Endothelial cell of umbilical vein (primary cell): ENCODE measurements at regions not wholly inside any gene's neighbourhood (a gene's known extent, or its start where the extent isn't known, plus 50 kb on each side); places are given as distances from the start of the nearest gene placed in this dataset.

ENCODE experiments used
- BruUV-seq: library from RNA; stranded (reverse); fragments of 400-500 nt; replicated peaks from 2 replicates; lab custom pipeline; 2021; lab: Mats Ljungman, UMichigan
- CTCF ChIA-PET: fragments of 300-600, 350-600 bp; sonication (Branson Sonifier 250); formaldehyde crosslinking; loops from one replicate; lab custom pipeline; 2021; ENCODE audit warnings: antibody characterized with exemption, inconsistent platforms; lab: Charles Lee
- POLR2A ChIA-PET: fragments of 300-600, 350-600 bp; sonication (Branson Sonifier 250); formaldehyde crosslinking; loops from one replicate; lab custom pipeline; 2021; ENCODE audit warnings: antibody characterized with exemption, inconsistent platforms; lab: Charles Lee
- DNase-seq: peaks from one replicate; pipeline ENCODE4 v3.0.0-alpha.2; 2011; ENCODE audit warnings: low read depth, low spot score
- FAIRE-seq: peaks from 2 replicates; lab custom pipeline; 2011; peaks lifted over from hg19 to GRCh38; lab: Jason Lieb, UNC
- H2AFZ ChIP-seq: 2 replicates; pipeline ENCODE4 v1.6.0; 2012; ENCODE audit warnings: low read depth, low read length, control low read depth, inconsistent platforms
- H3K27ac ChIP-seq: 2 replicates; pipeline ENCODE4 v1.5.1; 2011; ENCODE audit warnings: low read depth, mild to moderate bottlenecking, control low read depth, low read length, moderate library complexity; ENCODE audit not compliant: insufficient read depth
- H3K27me3 ChIP-seq, 2 experiments: 2 replicates each; pipeline versions ENCODE4 v1.6.0 to v1.6.1; 2011; ENCODE audit warnings: low read length in 2 of 2, mixed read lengths in 1 of 2; ENCODE audit not compliant: control insufficient read depth in 2 of 2, insufficient read depth in 2 of 2
- H3K36me3 ChIP-seq, 2 experiments: 2 replicates in 1 of 2; 3 replicates in 1 of 2; pipeline ENCODE4 v1.5.1; 2011; ENCODE audit warnings: low read length in 2 of 2, mild to moderate bottlenecking in 1 of 2, moderate library complexity in 1 of 2; ENCODE audit not compliant: control insufficient read depth in 2 of 2, insufficient read depth in 2 of 2; ENCODE audit errors: extremely low read depth in 1 of 2
- H3K4me1 ChIP-seq: 3 replicates; pipeline ENCODE4 v1.5.1; 2011; ENCODE audit warnings: mild to moderate bottlenecking, low read length; ENCODE audit not compliant: control insufficient read depth, insufficient read depth; ENCODE audit errors: extremely low read depth
- H3K4me2 ChIP-seq: 2 replicates; pipeline ENCODE4 v1.6.1; 2011; ENCODE audit warnings: low read length, control low read depth, mixed read lengths; ENCODE audit not compliant: insufficient read depth
- H3K4me3 ChIP-seq, 3 experiments: fragments of 200-600 bp in 1 of 3; sonication (generic), shearing (Covaris generic) in 1 of 3; replicated peaks in 1 of 3; 2 replicates each; pipeline ENCODE4 v1.5.1; 2011 to 2016; ENCODE audit warnings: control low read depth in 3 of 3, low read length in 3 of 3, mild to moderate bottlenecking in 2 of 3, inconsistent platforms in 1 of 3, low read depth in 1 of 3, moderate library complexity in 1 of 3; ENCODE audit not compliant: insufficient read depth in 1 of 3
- H3K79me2 ChIP-seq: 2 replicates; pipeline ENCODE4 v1.6.0; 2012; ENCODE audit warnings: low read length, inconsistent platforms; ENCODE audit not compliant: control insufficient read depth, insufficient read depth
- H3K9ac ChIP-seq: replicated peaks from 2 replicates; pipeline ENCODE3; 2011; ENCODE audit warnings: low read length, control low read depth; ENCODE audit not compliant: insufficient read depth; ENCODE audit errors: extremely low read depth
- H3K9me1 ChIP-seq: replicated peaks from 3 replicates; pipeline ENCODE4 v1.6.0; 2011; ENCODE audit warnings: mild to moderate bottlenecking, low read length; ENCODE audit not compliant: control insufficient read depth, insufficient read depth; ENCODE audit errors: extremely low read depth
- H3K9me3 ChIP-seq: replicated peaks from 2 replicates; pipeline ENCODE4 v1.5.1; 2012; ENCODE audit warnings: low read length, inconsistent platforms; ENCODE audit not compliant: control insufficient read depth, insufficient read depth
- H4K20me1 ChIP-seq: replicated peaks from 2 replicates; pipeline ENCODE3; 2011; ENCODE audit warnings: mild to moderate bottlenecking, low read length; ENCODE audit not compliant: control insufficient read depth, insufficient read depth; ENCODE audit errors: extremely low read depth
- CTCF ChIP-seq, 2 donors: IDR thresholded peaks; 1 replicate in 1 of 2; 2 replicates in 1 of 2; pipeline ENCODE4 v1.5.1; 2011; ENCODE audit warnings: low read length in 2 of 2, mild to moderate bottlenecking in 2 of 2, moderate library complexity in 2 of 2, control low read depth in 1 of 2, inconsistent platforms in 1 of 2, low read depth in 1 of 2; ENCODE audit not compliant: insufficient read depth in 1 of 2; ENCODE audit errors: extremely low read depth in 1 of 2
- FOS ChIP-seq: IDR thresholded peaks from 2 replicates; pipeline ENCODE4 v1.6.1; 2011; ENCODE audit warnings: mild to moderate bottlenecking, low read length, moderate library complexity, borderline replicate concordance; ENCODE audit not compliant: insufficient read depth
- JUN ChIP-seq: IDR thresholded peaks from 2 replicates; pipeline ENCODE4 v1.6.1; 2011; ENCODE audit warnings: borderline replicate concordance, low read depth; ENCODE audit not compliant: insufficient read length, insufficient read depth
- POLR2AphosphoS5 ChIP-seq: IDR thresholded peaks from 2 replicates; pipeline ENCODE4 v1.6.1; 2012; ENCODE audit warnings: low read depth, mild to moderate bottlenecking, control low read depth, low read length, moderate library complexity; ENCODE audit not compliant: insufficient read depth
- dilution Hi-C: fragments of 300-500 bp; cut with MboI; formaldehyde crosslinking; loops from one replicate; pipeline ENCODE4 v1.15.0; 2019; ENCODE audit warnings: low sequenced_read_pairs; ENCODE audit not compliant: extremely low pct_ligation_motif_present
- intact Hi-C: fragments of 100-400 bp; cut with micrococcal nuclease; formaldehyde crosslinking; loops from one replicate; pipeline ENCODE4 v1.10.0; 2022

- H2AFZ ChIP-seq: no peak overlapping the region
- TF ChIP-seq POLR2AphosphoS5: no peak
- no peak for TF ChIP-seq CTCF (IDR thresholded peaks at IDR 0.05; ENCODE audit: extremely low read depth in 1 of 2, insufficient read depth in 1 of 2, low read depth in 1 of 2, low read length in 2 of 2)
- no peak overlapping the region for H3K9ac ChIP-seq
- BruUV-seq: no TSS peak
- DNase-seq: no peak
- H3K9me1 ChIP-seq: no peaks in the 10 kb centered on the region
- ChIA-PET POLR2A (no interaction called here), CTCF (interaction anchor here (1.1 to 1.6 kb wide), 4 partner anchors 8 to 65 kb away, joined by 3 to 5 read pairs (median 4); no protein-coding TSS in a partner anchor)
- no peak for FAIRE-seq
- no peak overlapping the region for H3K4me2 ChIP-seq
- H3K9me3 ChIP-seq: no peaks in the 10 kb centered on the region
- H3K79me2 ChIP-seq: no peaks in the 10 kb centered on the region
- intact Hi-C loops: no loop called here
- H3K27ac ChIP-seq: no peak overlapping the region
- dilution Hi-C loops: no loop called here
- H3K4me1 ChIP-seq: peaks cover 4% of the 10 kb centered on the region
- no peaks in the 10 kb centered on the region for H3K36me3 ChIP-seq
- no peaks in the 10 kb centered on the region for H4K20me1 ChIP-seq
- no peaks in the 10 kb centered on the region for H3K27me3 ChIP-seq
- H3K4me3 ChIP-seq: no peak overlapping the region
Observed at GRCh38 chr6:148082044-148082443, 260.6 kb upstream of the SASH1 start.

- dilution Hi-C loops (no loop called here), intact Hi-C loops (no loop called here)
- no peaks in the 10 kb centered on the region for H3K36me3 ChIP-seq
- DNase-seq: no peak
- H4K20me1 ChIP-seq: no peaks in the 10 kb centered on the region
- ChIA-PET POLR2A (no interaction called here), CTCF (interaction anchor here (1.1 to 1.6 kb wide), 4 partner anchors 8 to 64 kb away, joined by 3 to 5 read pairs (median 4); no protein-coding TSS in a partner anchor)
- H3K27ac ChIP-seq: no peak overlapping the region
- H3K9me1 ChIP-seq: no peaks in the 10 kb centered on the region
- no peak overlapping the region for H3K9ac ChIP-seq
- TF ChIP-seq FOS (peak; percentile 11), JUN (no peak)
- H3K4me3 ChIP-seq: no peak overlapping the region
- H3K4me2 ChIP-seq: no peak overlapping the region
- H3K4me1 ChIP-seq: peaks cover 4% of the 10 kb centered on the region
- no peaks in the 10 kb centered on the region for H3K9me3 ChIP-seq
- no peaks in the 10 kb centered on the region for H3K79me2 ChIP-seq
- no peak overlapping the region for H2AFZ ChIP-seq
- no TSS peak for BruUV-seq
- peak; percentile 59 for FAIRE-seq
- no peaks in the 10 kb centered on the region for H3K27me3 ChIP-seq
Observed at GRCh38 chr6:148082696-148083095, 259.9 kb upstream of the SASH1 start.
